ENCODE measurements at regions not wholly inside any gene's neighbourhood (a gene's known extent, or its start where the extent isn't known, plus 50 kb on each side); places are given as distances from the start of the nearest gene placed in this dataset.

GRCh38 chr22:49331878-49332277 lies 495.8 kb downstream of the BRD1 start:
- TF ChIP-seq TAF1 (IDR thresholded peaks at IDR 0.05; ENCODE audit: low read depth, low read length) = no peak
- TF ChIP-seq SPI1 (IDR thresholded peaks at IDR 0.05; ENCODE audit: low read depth, low read length) = no peak
- TF ChIP-seq POLR2A (IDR thresholded peaks at IDR 0.05; ENCODE audit: low read depth, low read length) = no peak
- TF ChIP-seq POLR2AphosphoS5 (IDR thresholded peaks at IDR 0.05; ENCODE audit: low read depth, low read length) = no peak

Measured in GM12891 (cell line).